NCI-H1436 (cell line): ENCODE measurements at regions not wholly inside any gene's neighbourhood (a gene's known extent, or its start where the extent isn't known, plus 50 kb on each side); places are given as distances from the start of the nearest gene placed in this dataset.
A peak's percentile ranks its signal among the peaks of the same experiment; 100 is the strongest.

Experiments used
- DNase-seq: peaks from one replicate; lab custom pipeline; 2025; lab: John Stamatoyannopoulos, UW

DNA sequence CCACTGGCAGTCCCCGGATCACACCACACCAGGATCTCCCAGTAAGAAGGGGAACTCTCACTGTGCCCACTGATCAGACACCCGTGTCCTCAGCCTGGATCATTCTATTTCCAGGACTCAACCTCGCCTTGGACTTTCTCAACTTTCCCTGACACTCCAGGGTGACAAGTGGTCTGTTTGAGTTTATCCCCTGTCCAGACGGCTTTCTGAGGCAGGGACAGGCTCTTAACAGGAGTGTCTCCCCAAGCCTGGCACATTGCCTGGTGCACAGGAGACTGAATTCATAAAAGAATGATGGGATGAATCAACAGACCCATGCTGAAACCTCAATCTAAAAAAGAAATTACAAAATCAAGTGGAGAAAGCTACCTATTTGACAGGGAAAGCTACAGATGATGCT, 606.6 kb downstream of the EFNB2 start:
- DNase-seq = no peak

DNA sequence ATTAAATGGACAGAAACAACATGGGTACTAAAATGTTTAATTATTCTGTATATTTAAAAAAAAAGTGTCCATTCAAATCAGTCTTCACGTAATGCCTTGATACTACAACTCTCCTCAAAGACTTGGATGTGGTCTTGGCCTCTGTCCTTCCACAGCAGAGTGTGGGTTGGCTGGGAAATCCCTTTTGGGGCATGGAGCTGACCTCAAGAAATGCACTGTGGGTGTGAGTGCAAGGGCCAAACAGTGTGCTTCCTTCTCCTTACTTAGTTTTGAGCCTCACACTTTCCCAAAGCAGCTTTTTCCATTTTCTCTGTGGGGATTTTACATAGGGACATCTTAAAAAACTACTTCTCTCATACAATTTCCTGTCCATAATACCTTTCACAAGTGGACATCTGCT, 607.4 kb downstream of the EFNB2 start:
- no peak for DNase-seq

DNA sequence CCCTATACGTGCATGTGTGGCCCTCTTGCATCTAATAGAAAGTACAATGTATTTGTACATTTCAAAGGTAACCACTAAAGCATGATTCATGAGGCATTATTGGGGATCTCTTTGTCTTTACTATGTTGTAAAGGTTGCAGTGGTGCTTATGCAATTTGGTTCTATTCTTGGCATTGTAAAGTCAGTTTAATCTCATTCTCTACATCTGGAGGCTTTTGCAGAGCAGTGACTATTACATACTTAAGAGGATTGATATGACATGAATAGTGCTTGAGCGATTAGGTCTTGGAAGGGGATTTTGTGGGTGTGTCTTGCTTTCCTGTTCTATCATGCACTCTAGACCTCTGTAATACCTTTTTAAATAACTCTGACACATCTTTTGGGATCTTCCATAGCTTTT, 610.0 kb downstream of the EFNB2 start:
- no peak for DNase-seq

GRCh38 chr13:105921711-105922110, 613.8 kb downstream of the EFNB2 start:
- DNase-seq = no peak

- no peak for DNase-seq
These were observed 615.1 kb downstream of the EFNB2 start for GRCh38 chr13:105920370-105920769.

GRCh38 chr13:105918842-105919741, 616.4 kb downstream of the EFNB2 start:
- no peak for DNase-seq

DNA sequence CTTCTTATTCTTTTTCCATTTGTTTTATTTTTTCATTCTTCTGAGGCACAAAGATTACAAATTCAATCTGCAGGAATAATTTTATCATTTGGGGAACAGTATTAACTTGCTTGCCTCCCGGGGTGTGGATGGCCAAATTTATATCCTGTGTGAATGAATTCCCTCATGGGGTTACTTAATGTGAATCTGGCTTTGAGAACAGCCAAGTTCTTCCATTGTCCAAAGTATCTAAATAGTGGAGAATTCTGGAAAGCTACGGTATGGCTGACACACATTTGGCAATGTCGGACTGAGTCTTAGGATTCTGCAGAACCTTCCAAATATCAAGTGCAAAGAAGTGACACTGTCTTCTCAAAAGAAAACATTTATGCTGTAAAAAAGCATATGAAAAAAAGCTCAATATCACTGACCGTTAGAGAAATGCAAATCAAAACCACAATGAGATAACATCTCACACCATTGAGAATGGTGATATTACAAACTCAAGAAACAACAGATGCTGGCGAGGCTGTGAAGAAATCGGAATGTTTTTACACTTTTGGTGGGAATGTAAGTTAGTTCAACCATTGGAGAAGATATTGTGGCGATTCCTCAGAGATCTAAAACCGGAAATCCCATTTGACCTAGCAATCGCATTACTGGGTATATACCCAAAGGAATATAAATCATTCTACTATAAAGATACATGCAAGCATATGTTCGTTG, 620.2 kb downstream of the EFNB2 start:
- DNase-seq = no peak

GRCh38 chr13:105914291-105915036, 621.0 kb downstream of the EFNB2 start:
- no peak for DNase-seq

GRCh38 chr13:105908586-105908985, 626.9 kb downstream of the EFNB2 start:
- no peak for DNase-seq

DNA sequence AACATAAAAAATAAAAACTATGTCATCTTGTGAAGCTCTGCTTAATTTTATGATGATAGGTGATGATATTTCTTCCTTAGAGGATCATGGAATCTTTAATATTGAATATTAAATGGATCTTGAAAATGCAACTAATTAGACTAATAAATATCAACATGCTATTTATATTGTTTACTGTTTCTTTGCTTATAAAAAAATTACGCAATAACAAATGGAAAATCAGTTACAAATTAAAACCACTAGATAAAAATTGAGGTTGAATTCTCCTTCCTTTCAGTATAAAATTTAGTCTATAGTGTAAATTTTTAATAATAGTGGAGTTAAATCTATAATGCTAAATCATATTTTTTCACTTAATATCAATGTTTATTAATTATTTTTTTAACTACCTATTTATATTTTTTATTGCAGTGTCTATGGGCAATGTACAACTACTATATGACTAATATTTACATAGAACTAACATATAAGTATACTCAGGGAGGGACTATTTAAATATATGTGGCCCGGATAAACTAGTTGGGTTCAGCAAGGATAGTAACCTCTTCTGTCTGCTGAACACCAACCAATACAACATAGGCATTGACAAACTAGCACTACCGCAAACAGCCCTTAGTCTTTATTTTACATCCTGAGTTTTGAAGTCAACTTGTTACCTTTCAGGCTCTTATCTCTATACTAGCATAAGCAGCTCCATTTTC, 628.0 kb downstream of the EFNB2 start:
- no peak for DNase-seq

DNA sequence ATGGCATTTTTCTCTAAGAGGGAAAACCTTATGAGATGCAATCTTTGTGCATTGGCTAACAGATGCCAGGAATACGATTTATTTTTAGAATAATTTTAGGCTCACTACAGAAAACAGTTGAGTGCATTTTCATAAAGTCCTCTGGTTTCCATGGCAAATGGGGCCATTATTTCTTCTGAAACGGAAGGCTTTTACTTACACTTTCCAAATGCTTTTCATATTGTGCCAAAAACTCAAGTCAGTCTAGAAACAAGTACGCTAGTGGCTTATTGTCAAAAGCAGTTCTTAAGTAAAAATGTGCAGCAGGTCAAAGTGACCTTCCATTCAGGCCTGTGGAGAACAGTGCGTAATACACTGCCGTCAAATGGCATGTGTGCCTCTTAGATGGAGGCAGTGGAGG, 628.7 kb downstream of the EFNB2 start:
- no peak for DNase-seq

DNA sequence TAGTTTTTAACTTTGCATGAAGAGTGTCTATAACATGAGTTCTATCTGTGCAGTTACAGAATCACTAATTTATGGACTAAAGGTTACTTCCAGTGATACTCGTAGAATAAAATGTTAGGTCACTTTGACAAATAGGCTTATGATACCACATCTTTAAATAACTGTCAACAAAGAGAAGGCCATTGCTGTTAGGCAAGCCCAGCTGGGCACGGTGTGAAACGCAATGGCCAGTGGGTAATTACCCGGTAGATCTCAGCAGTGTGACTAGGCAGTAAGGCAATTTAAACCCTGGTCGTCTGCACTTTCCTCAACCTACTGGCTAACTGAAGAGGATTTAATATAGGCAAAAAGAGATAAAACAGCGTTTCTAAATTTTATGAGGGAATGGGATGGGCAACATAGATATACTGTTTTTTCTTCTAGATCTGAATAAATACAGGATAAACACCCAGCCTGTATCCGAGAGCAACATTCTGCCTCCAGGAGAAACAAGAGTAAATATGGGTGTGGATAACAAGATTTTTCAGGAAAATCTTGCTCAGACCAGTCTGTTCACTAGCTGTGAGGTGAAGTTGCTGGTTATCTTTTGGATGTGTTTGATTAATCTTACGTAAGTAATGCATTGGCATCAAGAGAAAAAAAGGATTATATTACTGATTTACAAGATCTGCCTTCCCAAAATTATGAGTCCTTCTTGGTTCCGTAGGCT, 631.3 kb downstream of the EFNB2 start:
- no peak for DNase-seq

- DNase-seq = peak; percentile 38
These were observed 633.1 kb downstream of the EFNB2 start for GRCh38 chr13:105902396-105902795.

DNA sequence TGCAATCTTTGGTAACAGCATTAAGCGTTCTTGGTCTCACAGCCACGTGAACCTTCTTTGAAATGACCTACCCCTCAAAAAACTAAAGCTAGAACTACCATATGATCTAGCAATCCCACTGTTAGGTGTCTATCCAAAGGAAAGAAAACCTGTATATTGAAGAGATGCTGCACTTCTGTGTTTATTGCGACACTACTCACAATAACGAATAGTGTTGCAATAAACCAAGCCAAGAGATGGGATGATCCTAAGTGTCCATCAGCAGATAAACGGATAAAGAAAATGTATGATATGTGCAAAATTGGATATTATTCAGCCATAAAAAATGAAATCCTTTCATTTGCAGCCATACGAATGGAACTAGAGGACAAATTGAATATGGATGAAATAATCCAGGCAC, 637.9 kb downstream of the EFNB2 start:
- no peak for DNase-seq

DNA sequence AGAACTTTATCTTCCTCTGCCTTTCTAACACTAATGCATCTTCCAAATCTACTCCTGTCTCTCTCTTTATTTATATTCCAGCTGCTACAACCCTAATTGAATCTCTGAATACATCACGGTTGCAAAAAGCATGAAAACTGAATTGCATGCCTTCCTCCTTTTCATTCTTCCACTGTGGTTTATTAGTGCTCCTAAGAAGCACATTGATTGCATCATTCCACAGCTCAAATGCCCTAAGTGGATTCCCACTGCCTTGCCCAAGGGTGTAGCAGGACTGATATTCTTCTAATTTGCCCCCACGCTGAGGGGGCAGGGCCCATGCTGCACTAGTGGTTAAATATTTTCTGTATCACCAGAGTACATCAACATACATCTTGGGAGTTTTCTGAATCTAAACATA, 640.8 kb downstream of the EFNB2 start:
- no peak for DNase-seq

- no peak for DNase-seq
These were observed 645.0 kb downstream of the EFNB2 start for GRCh38 chr13:105890509-105890908.

DNA sequence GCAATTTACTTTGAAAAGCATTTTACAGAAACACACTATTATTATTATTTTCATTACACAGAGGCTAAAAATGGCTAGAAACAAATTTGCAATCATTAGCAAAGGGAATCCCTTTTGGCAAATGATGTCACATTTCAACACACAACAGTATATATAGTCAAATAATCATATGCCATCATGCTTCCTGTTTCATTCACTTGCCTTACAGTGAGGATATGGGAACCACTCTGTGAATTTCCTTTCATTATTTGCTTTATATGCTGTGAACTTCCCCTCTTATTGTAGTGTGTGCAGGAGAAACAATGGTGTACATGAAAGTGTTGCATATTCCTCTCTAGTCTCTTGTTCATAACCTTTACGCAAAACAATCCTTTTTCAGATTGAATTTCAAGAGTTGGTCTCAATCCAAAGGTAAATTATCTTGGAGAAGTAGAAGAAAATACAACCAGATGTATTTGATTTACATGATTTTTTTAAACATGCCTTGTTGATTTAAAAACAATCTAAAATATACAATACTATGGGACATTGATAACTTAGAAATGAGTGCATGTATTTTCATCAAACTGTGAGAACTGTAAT, 657.3 kb downstream of the EFNB2 start:
- DNase-seq = no peak

GRCh38 chr13:105874814-105875213, 660.6 kb downstream of the EFNB2 start:
- no peak for DNase-seq

DNA sequence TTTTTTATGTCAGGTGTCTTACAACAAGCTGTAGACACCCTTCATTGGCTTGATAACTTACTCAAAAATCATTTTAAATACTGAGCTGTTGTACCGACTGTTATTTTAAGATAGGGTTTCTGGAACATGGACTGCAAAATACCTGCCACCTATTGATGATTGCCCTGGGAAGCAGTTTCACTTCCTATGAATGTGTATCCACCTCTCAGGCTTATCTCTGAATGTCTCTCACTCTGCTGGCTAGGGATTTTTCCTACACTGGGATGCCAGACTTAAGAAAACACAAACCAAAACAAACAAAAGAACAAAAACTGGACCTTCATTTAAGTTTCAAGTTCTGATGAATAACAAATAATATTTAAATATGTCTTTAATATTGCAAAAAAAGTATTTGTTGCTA, 663.7 kb downstream of the EFNB2 start:
- no peak for DNase-seq

DNA sequence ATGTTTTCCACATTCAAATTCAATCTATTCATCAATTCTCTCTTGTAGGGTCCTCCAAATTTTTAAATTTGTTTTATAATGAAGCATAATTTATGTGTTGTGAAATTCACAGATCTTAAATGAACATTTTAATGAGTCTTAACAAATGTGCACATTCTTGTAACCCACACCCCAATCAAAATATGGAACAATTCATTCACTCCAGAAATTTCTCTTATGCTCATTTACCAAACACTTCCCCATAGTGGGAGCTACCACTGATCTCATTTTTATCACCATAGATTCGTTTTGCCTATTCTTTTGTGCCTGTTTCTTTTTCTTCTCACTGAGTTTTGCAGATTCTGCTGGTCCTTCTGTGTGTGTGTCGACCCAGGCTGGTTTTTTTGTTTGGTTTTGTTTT, 664.1 kb downstream of the EFNB2 start:
- DNase-seq = no peak

GRCh38 chr13:105863300-105863920, 672.1 kb downstream of the EFNB2 start:
- no peak for DNase-seq
